Testis (tissue), 2 donors: ENCODE measurements at regions not wholly inside any gene's neighbourhood (a gene's known extent, or its start where the extent isn't known, plus 50 kb on each side); places are given as distances from the start of the nearest gene placed in this dataset.

Experiments used
- CTCF ChIP-seq, 3 experiments: fragments of 450-650 bp in 2 of 3; fragments of 200-600 bp in 1 of 3; sonication (generic) in 1 of 3; IDR thresholded peaks; one replicate each; pipeline ENCODE4 v1.5.1; 2016 to 2019; ENCODE audit warnings: antibody characterized with exemption in 3 of 3, mild to moderate bottlenecking in 2 of 3, moderate library complexity in 1 of 3
- POLR2A ChIP-seq: fragments of 450-650 bp; IDR thresholded peaks from one replicate; pipeline ENCODE4 v1.6.1; 2017; ENCODE audit warnings: antibody characterized with exemption, mild to moderate bottlenecking, moderate library complexity

DNA sequence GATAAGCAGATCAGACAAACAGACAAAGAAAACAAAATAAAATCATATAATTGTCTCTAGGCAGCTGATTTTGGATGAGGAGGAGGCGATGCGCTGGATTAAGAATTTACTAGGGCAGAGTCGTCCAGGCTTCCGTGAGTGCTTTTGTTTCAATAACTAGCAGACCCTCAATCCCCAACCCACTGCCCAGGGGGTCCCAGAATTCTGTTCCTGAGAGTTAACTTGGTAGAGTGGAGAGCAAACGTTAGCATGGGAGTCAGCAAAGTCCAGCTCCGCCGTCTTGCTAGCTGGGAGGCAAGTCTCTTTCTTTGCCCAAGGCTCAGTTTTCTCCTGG lies 95.5 kb upstream of the TBX5 start:
- no peak for TF ChIP-seq CTCF (IDR thresholded peaks at IDR 0.05)
- no peak for TF ChIP-seq POLR2A
